Left ventricle myocardium inferior (tissue), 1 donor: ENCODE measurements at regions not wholly inside any gene's neighbourhood (a gene's known extent, or its start where the extent isn't known, plus 50 kb on each side); places are given as distances from the start of the nearest gene placed in this dataset.

ENCODE experiments used
- DNase-seq: peaks from one replicate; pipeline ENCODE4 v3.0.0-alpha.2; 2020
- H3K27ac ChIP-seq: fragments of 200-600 bp; replicated peaks from 2 replicates; pipeline ENCODE4 v1.8.0; 2021
- H3K27me3 ChIP-seq: fragments of 200-600 bp; 2 replicates; pipeline ENCODE4 v1.8.0; 2021; ENCODE audit warnings: low read depth
- H3K36me3 ChIP-seq: fragments of 200-600 bp; 2 replicates; pipeline ENCODE4 v1.8.0; 2021
- H3K4me1 ChIP-seq: fragments of 200-600 bp; 2 replicates; pipeline ENCODE4 v1.8.0; 2021
- H3K4me3 ChIP-seq: fragments of 200-600 bp; 2 replicates; pipeline ENCODE4 v1.8.0; 2021; ENCODE audit warnings: mild to moderate bottlenecking, moderate library complexity
- H3K9me3 ChIP-seq: fragments of 200-600 bp; replicated peaks from 2 replicates; pipeline ENCODE4 v1.8.0; 2021
- CTCF ChIP-seq: fragments of 200-600 bp; IDR thresholded peaks from 2 replicates; pipeline ENCODE4 v1.8.0; 2021; ENCODE audit warnings: antibody characterized with exemption, mild to moderate bottlenecking, borderline replicate concordance
- intact Hi-C: fragments of 100-400 bp; cut with micrococcal nuclease; formaldehyde crosslinking; loops from one replicate; pipeline ENCODE4 v1.11.0; 2022
- donor health status: DM: no; HTN: yes; CAD: no; lungs with severe emphysema.

- TF ChIP-seq CTCF: no peak
- intact Hi-C loops: no loop called here
- Histone ChIP-seq H3K27me3 (peaks cover 40% of the 10 kb centered on the region), H3K4me3 (no peak overlapping the region), H3K27ac (no peak overlapping the region), H3K36me3 (no peaks in the 10 kb centered on the region), H3K9me3 (peaks cover 2% of the 10 kb centered on the region), H3K4me1 (no peaks in the 10 kb centered on the region)
- DNase-seq: no peak
Observed at GRCh38 chr5:133715216-133715615, 102.9 kb upstream of the FSTL4 start.

GRCh38 chr5:133714161-133714915 is 102.0 kb upstream of the FSTL4 start:
- H3K4me1 ChIP-seq: no peaks in the 10 kb centered on the region
- no peak overlapping the region for H3K4me3 ChIP-seq
- H3K9me3 ChIP-seq: no peaks in the 10 kb centered on the region
- TF ChIP-seq CTCF: no peak
- no peak for DNase-seq
- H3K27ac ChIP-seq: no peak overlapping the region
- intact Hi-C loops: no loop called here
- peaks cover 44% of the 10 kb centered on the region for H3K27me3 ChIP-seq
- no peaks in the 10 kb centered on the region for H3K36me3 ChIP-seq

- no peak overlapping the region for H3K27ac ChIP-seq
- intact Hi-C loops: no loop called here
- no peak for TF ChIP-seq CTCF
- H3K4me3 ChIP-seq: no peak overlapping the region
- no peaks in the 10 kb centered on the region for H3K9me3 ChIP-seq
- no peak for DNase-seq
- peaks cover 44% of the 10 kb centered on the region for H3K27me3 ChIP-seq
- H3K36me3 ChIP-seq: no peaks in the 10 kb centered on the region
- no peaks in the 10 kb centered on the region for H3K4me1 ChIP-seq
Observed at GRCh38 chr5:133713751-133714150, 101.4 kb upstream of the FSTL4 start.

- H3K36me3 ChIP-seq: no peaks in the 10 kb centered on the region
- no peak for DNase-seq
- no peak overlapping the region for H3K27ac ChIP-seq
- H3K9me3 ChIP-seq: no peaks in the 10 kb centered on the region
- peaks cover 44% of the 10 kb centered on the region for H3K27me3 ChIP-seq
- TF ChIP-seq CTCF: no peak
- intact Hi-C loops: no loop called here
- H3K4me3 ChIP-seq: no peak overlapping the region
- no peaks in the 10 kb centered on the region for H3K4me1 ChIP-seq
Observed at GRCh38 chr5:133713209-133713608, 100.9 kb upstream of the FSTL4 start.

GRCh38 chr5:133712562-133712961 is 100.2 kb upstream of the FSTL4 start:
- Histone ChIP-seq H3K4me1 (no peaks in the 10 kb centered on the region), H3K27ac (no peak overlapping the region), H3K27me3 (peaks cover 44% of the 10 kb centered on the region), H3K4me3 (no peak overlapping the region), H3K36me3 (no peaks in the 10 kb centered on the region), H3K9me3 (no peaks in the 10 kb centered on the region)
- intact Hi-C loops: no loop called here
- TF ChIP-seq CTCF: no peak
- DNase-seq: no peak
